IPS DF 19.7 (cell line): ENCODE measurements at regions not wholly inside any gene's neighbourhood (a gene's known extent, or its start where the extent isn't known, plus 50 kb on each side); places are given as distances from the start of the nearest gene placed in this dataset.

Source experiments
- DNase-seq: peaks from one replicate; pipeline ENCODE4 v3.0.0-alpha.2; 2013; ENCODE audit warnings: low read depth, low spot score

- DNase-seq = no peak
Observed at GRCh38 chr18:73962256-73962655, 185.4 kb downstream of the FBXO15 start.

GRCh38 chr18:73961804-73962203 lies 185.8 kb downstream of the FBXO15 start:
- no peak for DNase-seq

- no peak for DNase-seq
Observed at GRCh38 chr18:73959352-73959751, 188.3 kb downstream of the FBXO15 start.

- no peak for DNase-seq
Observed at GRCh38 chr18:73954268-73954667, 193.4 kb downstream of the FBXO15 start.

- DNase-seq = no peak
Observed at GRCh38 chr18:73952296-73952946, 195.2 kb downstream of the FBXO15 start.

- DNase-seq = no peak
Observed at GRCh38 chr18:73950116-73950700, 197.4 kb downstream of the FBXO15 start.

GRCh38 chr18:73948497-73948896 lies 199.1 kb downstream of the FBXO15 start:
- no peak for DNase-seq

GRCh38 chr18:73948084-73948483 lies 199.6 kb downstream of the FBXO15 start:
- DNase-seq = no peak

GRCh38 chr18:73947180-73947921 lies 200.3 kb downstream of the FBXO15 start:
- no peak for DNase-seq

- no peak for DNase-seq
Observed at GRCh38 chr18:73945130-73945792, 202.4 kb downstream of the FBXO15 start.

- DNase-seq = no peak
Observed at GRCh38 chr18:73944715-73945114, 202.9 kb downstream of the FBXO15 start.

- no peak for DNase-seq
Observed at GRCh38 chr18:73943763-73944162, 203.9 kb downstream of the FBXO15 start.

GRCh38 chr18:73942956-73943355 lies 204.7 kb downstream of the FBXO15 start:
- DNase-seq = no peak

- DNase-seq = no peak
Observed at GRCh38 chr18:73942081-73942625, 205.5 kb downstream of the FBXO15 start.

GRCh38 chr18:73940721-73941120 lies 206.9 kb downstream of the FBXO15 start:
- no peak for DNase-seq

GRCh38 chr18:73939391-73939790 lies 208.2 kb downstream of the FBXO15 start:
- no peak for DNase-seq

GRCh38 chr18:73933685-73934084 lies 213.9 kb downstream of the FBXO15 start:
- DNase-seq = no peak

- no peak for DNase-seq
Observed at GRCh38 chr18:73932976-73933375, 214.7 kb downstream of the FBXO15 start.

GRCh38 chr18:73927496-73927895 lies 220.1 kb downstream of the FBXO15 start:
- DNase-seq = no peak

- DNase-seq = no peak
Observed at GRCh38 chr18:73924836-73925235, 222.8 kb downstream of the FBXO15 start.

GRCh38 chr18:73924307-73924706 lies 223.3 kb downstream of the FBXO15 start:
- DNase-seq = no peak

GRCh38 chr18:73923866-73924265 lies 223.8 kb downstream of the FBXO15 start:
- no peak for DNase-seq
